ENCODE measurements at regions not wholly inside any gene's neighbourhood (a gene's known extent, or its start where the extent isn't known, plus 50 kb on each side); places are given as distances from the start of the nearest gene placed in this dataset.

DNA sequence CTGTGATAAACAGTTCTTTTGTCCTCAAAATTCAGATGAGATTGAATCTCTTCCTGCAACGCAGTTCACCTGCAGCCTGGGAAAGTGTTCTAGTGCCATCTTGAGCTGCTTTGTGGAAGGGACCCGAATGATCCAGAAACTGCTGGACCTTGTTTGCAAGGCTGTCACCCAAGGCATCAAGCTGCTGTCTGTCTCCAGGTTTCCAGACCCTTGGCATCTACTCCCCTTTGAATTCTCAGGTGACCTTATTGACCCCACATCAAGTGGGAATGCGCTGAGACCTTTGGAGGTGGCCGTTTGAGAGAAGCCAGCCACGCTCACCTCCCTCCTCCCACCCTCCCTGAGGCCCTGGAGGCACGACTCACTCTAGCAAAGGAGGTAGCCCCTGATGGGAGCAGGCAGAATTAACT, 112.5 kb downstream of the EDN3 start:
- TF ChIP-seq, protein P1, sequence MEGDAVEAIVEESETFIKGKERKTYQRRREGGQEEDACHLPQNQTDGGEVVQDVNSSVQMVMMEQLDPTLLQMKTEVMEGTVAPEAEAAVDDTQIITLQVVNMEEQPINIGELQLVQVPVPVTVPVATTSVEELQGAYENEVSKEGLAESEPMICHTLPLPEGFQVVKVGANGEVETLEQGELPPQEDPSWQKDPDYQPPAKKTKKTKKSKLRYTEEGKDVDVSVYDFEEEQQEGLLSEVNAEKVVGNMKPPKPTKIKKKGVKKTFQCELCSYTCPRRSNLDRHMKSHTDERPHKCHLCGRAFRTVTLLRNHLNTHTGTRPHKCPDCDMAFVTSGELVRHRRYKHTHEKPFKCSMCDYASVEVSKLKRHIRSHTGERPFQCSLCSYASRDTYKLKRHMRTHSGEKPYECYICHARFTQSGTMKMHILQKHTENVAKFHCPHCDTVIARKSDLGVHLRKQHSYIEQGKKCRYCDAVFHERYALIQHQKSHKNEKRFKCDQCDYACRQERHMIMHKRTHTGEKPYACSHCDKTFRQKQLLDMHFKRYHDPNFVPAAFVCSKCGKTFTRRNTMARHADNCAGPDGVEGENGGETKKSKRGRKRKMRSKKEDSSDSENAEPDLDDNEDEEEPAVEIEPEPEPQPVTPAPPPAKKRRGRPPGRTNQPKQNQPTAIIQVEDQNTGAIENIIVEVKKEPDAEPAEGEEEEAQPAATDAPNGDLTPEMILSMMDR (IDR thresholded peaks at IDR 0.05; ENCODE audit: control extremely low read depth, extremely low read depth, low read depth, missing control alignments): no peak
- ChIA-PET POLR2A (no interaction called here), CTCF (interaction anchor here (1.5 kb wide), 1 partner anchor 9 kb away, joined by 5 read pairs; no protein-coding TSS in a partner anchor)
- no peak for DNase-seq (ENCODE audit: extremely low spot score)

DNA sequence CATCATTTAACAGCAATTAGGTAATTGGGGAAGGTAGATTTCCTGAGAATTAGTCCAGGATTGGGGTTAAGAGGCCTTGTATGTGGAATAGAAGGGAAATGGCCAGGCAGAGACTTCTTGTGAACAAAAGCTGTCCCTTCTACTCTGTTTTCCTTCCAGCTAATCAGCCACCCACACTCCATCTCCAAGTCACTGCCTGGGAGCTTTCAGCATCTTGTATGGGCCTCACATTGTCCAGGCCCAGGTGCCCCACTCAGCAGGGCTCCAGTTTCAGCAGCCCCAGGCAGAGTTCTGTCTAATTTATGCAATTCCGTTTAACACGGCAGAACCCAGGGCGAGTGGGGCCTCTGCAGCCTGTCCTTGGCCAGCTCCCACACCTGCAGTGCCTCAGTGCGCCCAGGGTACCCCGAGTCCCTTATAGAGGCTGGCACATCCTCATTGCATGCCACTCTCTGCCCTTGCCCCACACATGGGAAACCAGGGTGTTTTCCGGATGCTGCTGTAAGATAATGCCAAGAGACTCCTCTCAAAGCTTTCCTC, 113.0 kb downstream of the EDN3 start:
- POLR2A ChIA-PET: no interaction called here
- no peak for DNase-seq (ENCODE audit: extremely low spot score)
- CTCF ChIA-PET: interaction anchor here (1.5 kb wide), 1 partner anchor 9 kb away, joined by 5 read pairs; no protein-coding TSS in a partner anchor
- TF ChIP-seq, protein P1 (IDR thresholded peaks at IDR 0.05; ENCODE audit: control extremely low read depth, extremely low read depth, low read depth, missing control alignments): no peak

DNA sequence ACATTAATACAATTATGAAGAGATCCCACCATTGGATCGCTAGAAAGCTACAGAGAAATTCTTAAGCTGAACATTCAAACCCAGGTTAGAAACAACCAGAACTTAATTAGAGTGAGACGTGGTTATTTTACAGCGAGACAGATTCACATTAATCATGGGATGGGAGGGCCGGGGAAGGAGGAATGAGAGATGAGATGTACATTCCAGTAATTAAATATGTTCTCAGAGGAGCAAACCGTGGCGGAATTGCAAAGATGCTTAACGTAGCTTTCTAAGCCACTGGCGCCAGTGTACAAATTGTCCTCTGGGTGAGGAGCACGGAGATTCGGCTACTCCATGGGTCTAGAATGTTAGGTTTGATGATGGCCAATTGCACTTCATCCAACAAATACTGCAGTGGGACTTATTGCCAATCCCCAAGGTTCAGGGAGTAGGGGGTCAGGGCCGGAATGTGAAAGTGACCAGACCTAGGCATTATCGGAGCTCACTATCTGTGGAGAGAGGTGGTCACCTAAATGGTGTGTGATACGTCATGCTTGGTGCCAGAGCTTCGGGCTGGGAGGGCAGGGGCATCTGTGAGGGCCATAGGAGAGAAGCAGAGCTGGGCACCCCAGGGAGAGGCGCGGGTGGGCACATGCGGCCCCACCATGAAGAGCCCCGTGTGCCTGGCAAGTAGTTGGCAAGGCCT, 114.7 kb downstream of the EDN3 start:
- POLR2A ChIA-PET: no interaction called here
- TF ChIP-seq, protein P1 (IDR thresholded peaks at IDR 0.05; ENCODE audit: control extremely low read depth, extremely low read depth, low read depth, missing control alignments): no peak
- CTCF ChIA-PET: interaction anchor here (1.5 kb wide), 1 partner anchor 8 kb away, joined by 4 read pairs; no protein-coding TSS in a partner anchor
- no peak for DNase-seq (ENCODE audit: extremely low spot score)

DNA sequence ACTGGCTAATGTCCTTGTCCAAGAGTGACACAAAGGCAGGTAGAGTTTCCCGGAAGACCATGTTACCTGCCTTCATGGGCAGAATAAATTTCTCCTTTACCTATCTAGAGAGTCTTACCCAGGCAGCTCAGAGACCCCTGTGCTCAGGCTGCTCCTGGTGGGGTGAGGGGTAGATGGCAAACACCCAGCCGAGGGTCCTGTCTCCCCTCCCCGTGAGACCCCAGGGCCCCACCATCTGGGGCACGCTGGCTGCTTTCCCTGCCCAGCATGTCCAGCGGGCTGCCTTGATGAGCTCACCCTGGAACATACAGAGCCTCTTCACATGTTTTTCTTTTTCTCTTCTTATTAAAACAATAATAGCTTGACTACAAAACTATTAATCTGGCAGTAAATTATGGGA, 116.5 kb downstream of the EDN3 start:
- TF ChIP-seq, protein P1 (IDR thresholded peaks at IDR 0.05; ENCODE audit: control extremely low read depth, extremely low read depth, low read depth, missing control alignments): no peak
- POLR2A ChIA-PET: no interaction called here
- CTCF ChIA-PET: no interaction called here
- DNase-seq (ENCODE audit: extremely low spot score): no peak

DNA sequence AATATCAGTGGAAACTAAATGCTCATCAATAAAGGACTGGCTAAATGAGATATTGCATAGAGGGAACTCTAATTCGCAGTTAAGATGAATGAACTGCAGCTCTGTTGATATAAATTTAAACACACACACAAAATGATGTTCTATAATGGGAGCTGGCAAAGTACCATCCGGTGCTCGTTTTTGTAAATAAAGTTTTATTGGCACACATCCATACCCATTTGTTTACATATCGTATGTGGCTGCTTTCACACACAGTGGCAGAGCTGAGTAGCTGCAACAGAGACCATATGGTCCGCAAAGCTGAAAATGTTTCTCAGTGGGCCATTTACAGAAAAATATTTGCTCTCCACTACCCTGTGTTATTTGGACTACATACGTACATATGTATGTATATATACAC, 120.7 kb downstream of the EDN3 start:
- ChIA-PET CTCF (interaction anchor here (1.1 to 2.2 kb wide), 2 partner anchors 17 to 214 kb away, joined by 3 to 6 read pairs; no protein-coding TSS in a partner anchor), POLR2A (no interaction called here)
- TF ChIP-seq, protein P1 (IDR thresholded peaks at IDR 0.05; ENCODE audit: control extremely low read depth, extremely low read depth, low read depth, missing control alignments): no peak
- no peak for DNase-seq (ENCODE audit: extremely low spot score)

DNA sequence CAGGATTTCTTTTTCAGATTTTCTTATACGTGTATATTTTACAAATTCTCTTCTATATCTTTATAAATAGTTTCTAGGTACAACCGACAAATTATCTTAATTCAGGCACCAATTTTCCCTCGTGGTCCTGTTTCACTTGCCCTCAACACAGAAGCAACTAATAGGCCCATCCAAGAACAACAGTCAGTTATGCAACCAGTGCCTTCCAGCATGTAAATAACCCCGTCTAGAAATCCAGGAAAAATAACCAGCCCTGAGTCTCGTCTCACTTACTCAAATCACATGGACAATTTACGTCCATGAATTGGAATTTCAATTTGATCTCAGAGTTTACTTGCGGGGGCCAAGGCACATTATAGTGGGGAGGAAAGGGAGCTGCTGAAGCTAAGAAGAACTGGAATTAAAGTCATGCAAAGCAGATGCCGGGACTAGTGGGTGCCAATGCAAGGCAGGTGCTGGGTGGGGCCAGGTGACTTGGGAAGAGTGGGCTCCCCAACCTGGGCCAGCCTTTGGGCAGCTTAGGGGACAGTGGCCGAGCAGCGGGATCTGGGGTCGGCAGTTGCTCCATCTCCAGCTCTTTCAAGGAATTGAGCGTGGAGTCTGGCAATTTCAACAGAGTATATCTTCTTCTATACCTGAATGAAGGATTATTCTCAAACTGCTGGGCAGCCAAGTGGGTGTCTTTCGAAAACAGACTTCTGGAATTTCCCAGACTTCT, 121.7 kb downstream of the EDN3 start:
- TF ChIP-seq, protein P1 (IDR thresholded peaks at IDR 0.05; ENCODE audit: control extremely low read depth, extremely low read depth, low read depth, missing control alignments): no peak
- POLR2A ChIA-PET: no interaction called here
- CTCF ChIA-PET: no interaction called here
- no peak for DNase-seq (ENCODE audit: extremely low spot score)

All from GM10248 (cell line).